ENCODE measurements at regions not wholly inside any gene's neighbourhood (a gene's known extent, or its start where the extent isn't known, plus 50 kb on each side); places are given as distances from the start of the nearest gene placed in this dataset.

GRCh38 chr4:155523358-155523757, 143.3 kb upstream of the GUCY1A1 start:
- no peak overlapping the region for H3K27ac ChIP-seq (ENCODE audit: insufficient read length, low read depth, low read length)
- H4K5ac ChIP-seq (ENCODE audit: insufficient read length, low read depth, low read length), result no peak overlapping the region
- no peak overlapping the region for H2BK12ac ChIP-seq (ENCODE audit: insufficient read length, low read depth, low read length)
- H2BK120ac ChIP-seq (ENCODE audit: low read depth, low read length, poor library complexity, severe bottlenecking), result no peak overlapping the region
- no peaks in the 10 kb centered on the region for H3K27me3 Mint-ChIP-seq (ENCODE audit: low read depth)
- H2BK15ac ChIP-seq (ENCODE audit: low read depth, low read length), result no peak overlapping the region
- no peak overlapping the region for H3K4me2 ChIP-seq (ENCODE audit: insufficient read depth, insufficient read length, low read length)
- H3T11ph ChIP-seq (ENCODE audit: low read length), result no peak overlapping the region
- no peak overlapping the region for H3K18ac ChIP-seq (ENCODE audit: insufficient read length, low read depth, low read length)
- H3K23ac ChIP-seq (ENCODE audit: insufficient read length, low read depth, low read length), result no peak overlapping the region
- H4K91ac ChIP-seq (ENCODE audit: insufficient read length, low read depth, low read length), result no peak overlapping the region
- no peak overlapping the region for H3K27ac Mint-ChIP-seq
- H3K27me3 ChIP-seq (ENCODE audit: insufficient read depth, low read length), result no peaks in the 10 kb centered on the region
- no peaks in the 10 kb centered on the region for H4K20me1 ChIP-seq (ENCODE audit: control insufficient read depth, insufficient read depth, insufficient read length)
- H3K9me3 Mint-ChIP-seq, result peaks cover 16 to 21% of the 10 kb centered on the region in 2 experiments; a peak in 4 of 5 replicates
- no peak overlapping the region for H2BK5ac ChIP-seq (ENCODE audit: insufficient read length, low read length)
- no peak overlapping the region for H3K9ac ChIP-seq (ENCODE audit: extremely low read depth, insufficient read length, low read length)
- no peak overlapping the region for H2AK5ac ChIP-seq (ENCODE audit: insufficient read length, low read length)
- no peak overlapping the region for H3K4ac ChIP-seq (ENCODE audit: low read depth, low read length)
- no peaks in the 10 kb centered on the region for H3K79me2 ChIP-seq (ENCODE audit: insufficient read depth, low read length)
- H3K4me1 Mint-ChIP-seq, result no peaks in the 10 kb centered on the region
- no peaks in the 10 kb centered on the region for H3K9me3 ChIP-seq (ENCODE audit: control insufficient read depth, low read depth, low read length)
- TF ChIP-seq, protein P1, sequence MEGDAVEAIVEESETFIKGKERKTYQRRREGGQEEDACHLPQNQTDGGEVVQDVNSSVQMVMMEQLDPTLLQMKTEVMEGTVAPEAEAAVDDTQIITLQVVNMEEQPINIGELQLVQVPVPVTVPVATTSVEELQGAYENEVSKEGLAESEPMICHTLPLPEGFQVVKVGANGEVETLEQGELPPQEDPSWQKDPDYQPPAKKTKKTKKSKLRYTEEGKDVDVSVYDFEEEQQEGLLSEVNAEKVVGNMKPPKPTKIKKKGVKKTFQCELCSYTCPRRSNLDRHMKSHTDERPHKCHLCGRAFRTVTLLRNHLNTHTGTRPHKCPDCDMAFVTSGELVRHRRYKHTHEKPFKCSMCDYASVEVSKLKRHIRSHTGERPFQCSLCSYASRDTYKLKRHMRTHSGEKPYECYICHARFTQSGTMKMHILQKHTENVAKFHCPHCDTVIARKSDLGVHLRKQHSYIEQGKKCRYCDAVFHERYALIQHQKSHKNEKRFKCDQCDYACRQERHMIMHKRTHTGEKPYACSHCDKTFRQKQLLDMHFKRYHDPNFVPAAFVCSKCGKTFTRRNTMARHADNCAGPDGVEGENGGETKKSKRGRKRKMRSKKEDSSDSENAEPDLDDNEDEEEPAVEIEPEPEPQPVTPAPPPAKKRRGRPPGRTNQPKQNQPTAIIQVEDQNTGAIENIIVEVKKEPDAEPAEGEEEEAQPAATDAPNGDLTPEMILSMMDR (conservative IDR thresholded peaks at IDR 0.05), result no peak
- no peak for DNase-seq
- no peaks in the 10 kb centered on the region for H3K23me2 ChIP-seq (ENCODE audit: insufficient read length, low read depth, low read length, poor library complexity, severe bottlenecking)
- H3K36me3 Mint-ChIP-seq (ENCODE audit: insufficient read depth in 1 of 3, low read depth in 3 of 3), result peaks cover 0 to 17% (median 6%) of the 10 kb centered on the region in 3 experiments; a peak in 5 of 7 replicates
- H4K8ac ChIP-seq (replicated peaks; ENCODE audit: insufficient read length, low read depth, low read length), result no peak overlapping the region
- no peak overlapping the region for H2BK20ac ChIP-seq (ENCODE audit: low read depth, low read length, poor library complexity, severe bottlenecking)
- no peak overlapping the region for H3K4me3 Mint-ChIP-seq
- H3K4me1 ChIP-seq (ENCODE audit: insufficient read depth, low read length), result no peaks in the 10 kb centered on the region
- no peak overlapping the region for H3K56ac ChIP-seq (ENCODE audit: insufficient read length, low read depth, low read length)
- no CpG with 5 or more reads among the region's 2 CpGs for WGBS (ENCODE audit: extremely low coverage, insufficient read length, low lambda C conversion rate)
- no peak overlapping the region for H3K14ac ChIP-seq (ENCODE audit: insufficient read depth, low read length)
- H2AFZ ChIP-seq (ENCODE audit: low read length), result no peak overlapping the region
- no peaks in the 10 kb centered on the region for H3K79me1 ChIP-seq (ENCODE audit: insufficient read depth, low read depth, low read length, poor library complexity, severe bottlenecking)

Data from H9 (cell line).